Peyer's patch (tissue), 4 donors: ENCODE measurements at regions not wholly inside any gene's neighbourhood (a gene's known extent, or its start where the extent isn't known, plus 50 kb on each side); places are given as distances from the start of the nearest gene placed in this dataset.

Source experiments
- POLR2A ChIP-seq, 2 donors: fragments of 450-650 bp; IDR thresholded peaks; one replicate each; pipeline ENCODE4 v1.5.1; 2017; ENCODE audit warnings: antibody characterized with exemption in 2 of 2, mild to moderate bottlenecking in 2 of 2, moderate library complexity in 2 of 2
- TF ChIP-seq, protein P1 (sequence below), 6 experiments: fragments of 450-650 bp in 4 of 6; fragments of 200-600 bp in 2 of 6; sonication (generic) in 1 of 6; IDR thresholded peaks; one replicate each; pipeline ENCODE4 v1.5.1; 2017 to 2019; ENCODE audit warnings: antibody characterized with exemption in 6 of 6, mild to moderate bottlenecking in 3 of 6, moderate library complexity in 1 of 6

DNA sequence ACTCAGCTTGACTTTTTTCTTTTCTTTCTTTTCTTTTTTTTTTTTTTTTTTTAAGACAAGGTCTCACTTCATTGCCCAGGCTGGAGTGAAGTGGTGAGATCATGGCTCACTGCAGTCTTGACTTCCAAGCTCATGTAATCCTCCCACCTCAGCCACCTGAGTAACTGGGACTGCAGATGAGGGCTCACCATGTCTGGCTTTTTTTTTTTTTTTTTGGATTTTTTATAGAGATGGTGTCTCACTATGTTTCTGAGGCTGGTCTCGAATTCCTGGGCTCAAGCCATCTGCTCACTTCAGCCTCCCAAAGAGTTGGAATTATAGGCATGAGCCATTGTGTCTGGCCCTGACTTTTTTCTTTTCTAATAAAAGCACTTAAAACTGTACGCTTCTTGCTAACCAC, 358.2 kb upstream of the IGFBP3 start:
- TF ChIP-seq, protein P1, sequence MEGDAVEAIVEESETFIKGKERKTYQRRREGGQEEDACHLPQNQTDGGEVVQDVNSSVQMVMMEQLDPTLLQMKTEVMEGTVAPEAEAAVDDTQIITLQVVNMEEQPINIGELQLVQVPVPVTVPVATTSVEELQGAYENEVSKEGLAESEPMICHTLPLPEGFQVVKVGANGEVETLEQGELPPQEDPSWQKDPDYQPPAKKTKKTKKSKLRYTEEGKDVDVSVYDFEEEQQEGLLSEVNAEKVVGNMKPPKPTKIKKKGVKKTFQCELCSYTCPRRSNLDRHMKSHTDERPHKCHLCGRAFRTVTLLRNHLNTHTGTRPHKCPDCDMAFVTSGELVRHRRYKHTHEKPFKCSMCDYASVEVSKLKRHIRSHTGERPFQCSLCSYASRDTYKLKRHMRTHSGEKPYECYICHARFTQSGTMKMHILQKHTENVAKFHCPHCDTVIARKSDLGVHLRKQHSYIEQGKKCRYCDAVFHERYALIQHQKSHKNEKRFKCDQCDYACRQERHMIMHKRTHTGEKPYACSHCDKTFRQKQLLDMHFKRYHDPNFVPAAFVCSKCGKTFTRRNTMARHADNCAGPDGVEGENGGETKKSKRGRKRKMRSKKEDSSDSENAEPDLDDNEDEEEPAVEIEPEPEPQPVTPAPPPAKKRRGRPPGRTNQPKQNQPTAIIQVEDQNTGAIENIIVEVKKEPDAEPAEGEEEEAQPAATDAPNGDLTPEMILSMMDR (IDR thresholded peaks at IDR 0.05): no peak
- no peak for TF ChIP-seq POLR2A (IDR thresholded peaks at IDR 0.05)
